H9 (cell line): ENCODE measurements at regions not wholly inside any gene's neighbourhood (a gene's known extent, or its start where the extent isn't known, plus 50 kb on each side); places are given as distances from the start of the nearest gene placed in this dataset.

Experiments
- DNase-seq: peaks from one replicate; pipeline ENCODE4 v3.0.0-alpha.2; 2017
- H2AFZ ChIP-seq: one replicate; pipeline ENCODE4 v1.6.1; 2013; ENCODE audit warnings: mild to moderate bottlenecking, low read length, control low read depth, moderate library complexity
- H2AK5ac ChIP-seq: 2 replicates; pipeline ENCODE4 v1.6.1; 2013; ENCODE audit warnings: low read length, control low read depth, mixed read lengths; ENCODE audit not compliant: insufficient read length
- H2BK120ac ChIP-seq: one replicate; pipeline ENCODE4 v1.6.1; 2013; ENCODE audit warnings: low read depth, mild to moderate bottlenecking, low read length, control low read depth, inconsistent platforms; ENCODE audit not compliant: poor library complexity, severe bottlenecking
- H2BK12ac ChIP-seq: 2 replicates; pipeline ENCODE4 v1.6.1; 2013; ENCODE audit warnings: low read length, control low read depth, mixed read lengths, low read depth; ENCODE audit not compliant: insufficient read length
- H2BK15ac ChIP-seq: 2 replicates; pipeline ENCODE4 v1.6.1; 2013; ENCODE audit warnings: low read depth, low read length, control low read depth
- H2BK20ac ChIP-seq: one replicate; pipeline ENCODE4 v1.6.1; 2013; ENCODE audit warnings: low read depth, mild to moderate bottlenecking, low read length, control low read depth, inconsistent platforms; ENCODE audit not compliant: poor library complexity, severe bottlenecking
- H2BK5ac ChIP-seq: 2 replicates; pipeline ENCODE4 v1.6.1; 2013; ENCODE audit warnings: low read length, control low read depth, mixed read lengths; ENCODE audit not compliant: insufficient read length
- H3K14ac ChIP-seq: 2 replicates; pipeline ENCODE4 v1.6.1; 2013; ENCODE audit warnings: low read length, control low read depth; ENCODE audit not compliant: insufficient read depth
- H3K18ac ChIP-seq: 2 replicates; pipeline ENCODE4 v1.6.1; 2013; ENCODE audit warnings: low read depth, mild to moderate bottlenecking, mixed read lengths, low read length, control low read depth; ENCODE audit not compliant: insufficient read length
- H3K23ac ChIP-seq: 2 replicates; pipeline ENCODE4 v1.6.1; 2013; ENCODE audit warnings: low read length, control low read depth, mixed read lengths, low read depth; ENCODE audit not compliant: insufficient read length
- H3K23me2 ChIP-seq: 2 replicates; pipeline ENCODE4 v1.6.1; 2013; ENCODE audit warnings: low read depth, mild to moderate bottlenecking, mixed read lengths, low read length, control low read depth; ENCODE audit not compliant: insufficient read length, poor library complexity, severe bottlenecking
- H3K27ac ChIP-seq: 2 replicates; pipeline ENCODE4 v1.5.1; 2013; ENCODE audit warnings: low read length, control low read depth, mixed read lengths, low read depth; ENCODE audit not compliant: insufficient read length
- H3K27me3 ChIP-seq: 2 replicates; pipeline ENCODE4 v1.6.1; 2013; ENCODE audit warnings: low read length, control low read depth, inconsistent platforms; ENCODE audit not compliant: insufficient read depth
- H3K4ac ChIP-seq: 2 replicates; pipeline ENCODE4 v1.6.1; 2013; ENCODE audit warnings: low read depth, mild to moderate bottlenecking, control low read depth, inconsistent platforms, low read length, moderate library complexity
- H3K4me1 ChIP-seq: 2 replicates; pipeline ENCODE4 v1.6.1; 2013; ENCODE audit warnings: low read length, control low read depth, inconsistent platforms; ENCODE audit not compliant: insufficient read depth
- H3K4me2 ChIP-seq: 2 replicates; pipeline ENCODE4 v1.6.1; 2013; ENCODE audit warnings: low read length, control low read depth, mixed read lengths; ENCODE audit not compliant: insufficient read length, insufficient read depth
- H3K56ac ChIP-seq: 2 replicates; pipeline ENCODE4 v1.6.1; 2013; ENCODE audit warnings: low read depth, mild to moderate bottlenecking, mixed read lengths, low read length, control low read depth; ENCODE audit not compliant: insufficient read length
- H3K79me1 ChIP-seq: 2 replicates; pipeline ENCODE4 v1.6.1; 2013; ENCODE audit warnings: low read depth, mild to moderate bottlenecking, moderate library complexity, low read length, control low read depth, inconsistent platforms; ENCODE audit not compliant: insufficient read depth, poor library complexity, severe bottlenecking
- H3K79me2 ChIP-seq: 2 replicates; pipeline ENCODE4 v1.6.1; 2013; ENCODE audit warnings: low read length, control low read depth, inconsistent platforms; ENCODE audit not compliant: insufficient read depth
- H3K9ac ChIP-seq: 2 replicates; pipeline ENCODE4 v1.6.1; 2013; ENCODE audit warnings: low read length, control low read depth, mixed read lengths; ENCODE audit not compliant: insufficient read length; ENCODE audit errors: extremely low read depth
- H3K9me3 ChIP-seq: one replicate; pipeline ENCODE4 v1.6.1; 2013; ENCODE audit warnings: low read depth, low read length, inconsistent platforms; ENCODE audit not compliant: control insufficient read depth
- H3T11ph ChIP-seq: one replicate; pipeline ENCODE4 v1.6.1; 2013; ENCODE audit warnings: mild to moderate bottlenecking, low read length, control low read depth, inconsistent platforms
- H4K20me1 ChIP-seq: one replicate; pipeline ENCODE4 v1.6.1; 2013; ENCODE audit not compliant: control insufficient read depth, insufficient read length, insufficient read depth
- H4K5ac ChIP-seq: 2 replicates; pipeline ENCODE4 v1.6.1; 2013; ENCODE audit warnings: low read depth, mild to moderate bottlenecking, mixed read lengths, low read length, control low read depth; ENCODE audit not compliant: insufficient read length
- H4K8ac ChIP-seq: replicated peaks from 2 replicates; pipeline ENCODE4 v1.6.1; 2013; ENCODE audit warnings: low read length, control low read depth, mixed read lengths, low read depth; ENCODE audit not compliant: insufficient read length
- H4K91ac ChIP-seq: 2 replicates; pipeline ENCODE4 v1.6.1; 2013; ENCODE audit warnings: low read depth, mild to moderate bottlenecking, moderate library complexity, mixed read lengths, low read length, control low read depth; ENCODE audit not compliant: insufficient read length
- H3K27ac Mint-ChIP-seq, 3 experiments: 2 replicates in 2 of 3; 3 replicates in 1 of 3; pipeline ENCODE4 v1.8.0; 2020 to 2021; ENCODE audit warnings: mixed read lengths in 3 of 3, mild to moderate bottlenecking in 1 of 3, moderate library complexity in 1 of 3
- H3K27me3 Mint-ChIP-seq: 2 replicates; pipeline ENCODE4 v1.8.0; 2021; ENCODE audit warnings: low read depth, mild to moderate bottlenecking, moderate library complexity, mixed read lengths
- H3K36me3 Mint-ChIP-seq, 3 experiments: 2 replicates in 2 of 3; 3 replicates in 1 of 3; pipeline ENCODE4 v1.8.0; 2020 to 2021; ENCODE audit warnings: low read depth in 3 of 3, mixed read lengths in 3 of 3; ENCODE audit not compliant: insufficient read depth in 1 of 3
- H3K4me1 Mint-ChIP-seq, 2 experiments: 2 replicates each; pipeline ENCODE4 v1.8.0; 2020; ENCODE audit warnings: mixed read lengths in 2 of 2
- H3K4me3 Mint-ChIP-seq, 2 experiments: 2 replicates in 1 of 2; 3 replicates in 1 of 2; pipeline ENCODE4 v1.8.0; 2020 to 2021; ENCODE audit warnings: mild to moderate bottlenecking in 2 of 2, mixed read lengths in 2 of 2, moderate library complexity in 1 of 2
- H3K9me3 Mint-ChIP-seq, 2 experiments: 2 replicates in 1 of 2; 3 replicates in 1 of 2; pipeline ENCODE4 v1.8.0; 2020; ENCODE audit warnings: mild to moderate bottlenecking in 2 of 2, mixed read lengths in 2 of 2, moderate library complexity in 1 of 2
- WGBS: extraction: QIAGEN DNeasy Blood & Tissue Kit; methylation state at CpG from one replicate; pipeline ENCODE4 v1.1.7; 2013; ENCODE audit warnings: missing lambda C conversion rate, low lambda C conversion rate, mixed read lengths; ENCODE audit not compliant: insufficient read length; ENCODE audit errors: extremely low coverage; 5-methylcytosine and 5-hydroxymethylcytosine counted together
- TF ChIP-seq, protein P1 (sequence below): fragments of 200-600 bp; sonication (generic); conservative IDR thresholded peaks from 3 replicates; pipeline ENCODE4 v1.8.0; 2021; ENCODE audit warnings: antibody characterized with exemption, mild to moderate bottlenecking

DNA sequence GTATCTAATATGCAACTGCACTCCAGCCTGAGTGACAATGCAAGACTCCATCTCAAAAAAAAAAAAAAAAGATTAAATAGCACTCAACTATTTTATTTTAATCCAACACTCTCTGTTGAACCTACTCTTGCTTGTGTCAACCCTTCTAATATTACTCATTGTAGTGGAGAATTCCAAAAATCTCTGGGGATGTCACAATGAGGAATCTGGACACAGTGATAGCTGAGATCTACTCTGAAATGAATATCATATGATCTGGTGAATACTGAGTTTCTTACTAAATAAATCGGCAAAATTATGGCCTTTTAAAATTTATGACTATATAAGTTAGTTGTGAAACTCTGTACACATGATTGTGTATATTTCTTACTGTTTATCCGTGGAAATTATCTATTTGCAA lies 418.2 kb downstream of the BCAT1 start:
- no peaks in the 10 kb centered on the region for H3K79me1 ChIP-seq
- H2BK15ac ChIP-seq, result no peak overlapping the region
- TF ChIP-seq, protein P1, sequence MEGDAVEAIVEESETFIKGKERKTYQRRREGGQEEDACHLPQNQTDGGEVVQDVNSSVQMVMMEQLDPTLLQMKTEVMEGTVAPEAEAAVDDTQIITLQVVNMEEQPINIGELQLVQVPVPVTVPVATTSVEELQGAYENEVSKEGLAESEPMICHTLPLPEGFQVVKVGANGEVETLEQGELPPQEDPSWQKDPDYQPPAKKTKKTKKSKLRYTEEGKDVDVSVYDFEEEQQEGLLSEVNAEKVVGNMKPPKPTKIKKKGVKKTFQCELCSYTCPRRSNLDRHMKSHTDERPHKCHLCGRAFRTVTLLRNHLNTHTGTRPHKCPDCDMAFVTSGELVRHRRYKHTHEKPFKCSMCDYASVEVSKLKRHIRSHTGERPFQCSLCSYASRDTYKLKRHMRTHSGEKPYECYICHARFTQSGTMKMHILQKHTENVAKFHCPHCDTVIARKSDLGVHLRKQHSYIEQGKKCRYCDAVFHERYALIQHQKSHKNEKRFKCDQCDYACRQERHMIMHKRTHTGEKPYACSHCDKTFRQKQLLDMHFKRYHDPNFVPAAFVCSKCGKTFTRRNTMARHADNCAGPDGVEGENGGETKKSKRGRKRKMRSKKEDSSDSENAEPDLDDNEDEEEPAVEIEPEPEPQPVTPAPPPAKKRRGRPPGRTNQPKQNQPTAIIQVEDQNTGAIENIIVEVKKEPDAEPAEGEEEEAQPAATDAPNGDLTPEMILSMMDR, result no peak
- H3K27ac Mint-ChIP-seq, result no peak overlapping the region
- no peak overlapping the region for H3K56ac ChIP-seq
- H3K9me3 Mint-ChIP-seq, result no peaks in the 10 kb centered on the region
- H4K91ac ChIP-seq, result no peak overlapping the region
- no peak overlapping the region for H4K5ac ChIP-seq
- H3K23me2 ChIP-seq, result no peaks in the 10 kb centered on the region
- no peaks in the 10 kb centered on the region; the same call in 1 of the 2 replicates for H3K27me3 Mint-ChIP-seq
- H3K4me2 ChIP-seq, result no peak overlapping the region
- H3K36me3 Mint-ChIP-seq, result no peaks in the 10 kb centered on the region; a peak in 1 of 7 replicates
- no peak overlapping the region for H2BK5ac ChIP-seq
- no peak overlapping the region for H3K27ac ChIP-seq
- no CpG with 5 or more reads among the region's 2 CpGs for WGBS
- H3K4me1 ChIP-seq, result no peaks in the 10 kb centered on the region
- no peaks in the 10 kb centered on the region for H3K79me2 ChIP-seq
- H3T11ph ChIP-seq, result no peak overlapping the region
- H3K4me3 Mint-ChIP-seq, result no peak overlapping the region
- no peak overlapping the region for H3K18ac ChIP-seq
- H4K8ac ChIP-seq, result no peak overlapping the region
- H3K23ac ChIP-seq, result no peak overlapping the region
- no peak overlapping the region for H3K14ac ChIP-seq
- H2AK5ac ChIP-seq, result no peak overlapping the region
- no peaks in the 10 kb centered on the region for H3K27me3 ChIP-seq
- H2BK120ac ChIP-seq, result no peak overlapping the region
- H3K4ac ChIP-seq, result no peak overlapping the region
- no peak overlapping the region for H2BK20ac ChIP-seq
- H2BK12ac ChIP-seq, result no peak overlapping the region
- no peak overlapping the region for H3K9ac ChIP-seq
- peaks cover 5 to 9% of the 10 kb centered on the region in 2 experiments for H3K4me1 Mint-ChIP-seq
- H4K20me1 ChIP-seq, result no peaks in the 10 kb centered on the region
- no peak for DNase-seq
- no peak overlapping the region for H2AFZ ChIP-seq
- no peaks in the 10 kb centered on the region for H3K9me3 ChIP-seq
